ENCODE measurements at regions not wholly inside any gene's neighbourhood (a gene's known extent, or its start where the extent isn't known, plus 50 kb on each side); places are given as distances from the start of the nearest gene placed in this dataset.

- intact Hi-C loops (cut with DNase I; ENCODE audit: low total_unique reads), result no loop called here
- DNase-seq, result no peak
- Histone ChIP-seq H3K27ac (no peak overlapping the region), H3K27me3 (no peaks in the 10 kb centered on the region), H3K4me3 (no peak overlapping the region), H3K9me3 (no peaks in the 10 kb centered on the region), H3K4me1 (no peaks in the 10 kb centered on the region), H3K36me3 (ENCODE audit: low read depth, missing control alignments) (no peaks in the 10 kb centered on the region)
- no peak for TF ChIP-seq POLR2A (IDR thresholded peaks at IDR 0.05)
- no peak for TF ChIP-seq CTCF (IDR thresholded peaks at IDR 0.05)
- WGBS, 2 donors, result 41 to 56% methylated on average over 1 of the region's 1 CpG
These were observed 104.3 kb upstream of the MEIS2 start for GRCh38 chr15:37204692-37205091.

GRCh38 chr15:37206690-37207089 is 106.3 kb upstream of the MEIS2 start:
- no peak for DNase-seq
- WGBS, 2 donors, result 88 to 94% methylated on average over 2 of the region's 2 CpGs
- H3K27me3 ChIP-seq, result no peaks in the 10 kb centered on the region
- intact Hi-C loops (cut with DNase I; ENCODE audit: low total_unique reads), result no loop called here
- TF ChIP-seq CTCF (IDR thresholded peaks at IDR 0.05) (no peak), POLR2A (IDR thresholded peaks at IDR 0.05) (no peak)
- H3K4me3 ChIP-seq, result no peak overlapping the region
- H3K9me3 ChIP-seq, result no peaks in the 10 kb centered on the region
- no peaks in the 10 kb centered on the region for H3K36me3 ChIP-seq (ENCODE audit: low read depth, missing control alignments)
- H3K4me1 ChIP-seq, result no peaks in the 10 kb centered on the region
- no peak overlapping the region for H3K27ac ChIP-seq

- TF ChIP-seq CTCF (IDR thresholded peaks at IDR 0.05), result no peak
- TF ChIP-seq POLR2A (IDR thresholded peaks at IDR 0.05), result no peak
- intact Hi-C loops (cut with DNase I; ENCODE audit: low total_unique reads), result no loop called here
- Histone ChIP-seq H3K27ac (no peak overlapping the region), H3K36me3 (ENCODE audit: low read depth, missing control alignments) (no peaks in the 10 kb centered on the region), H3K27me3 (no peaks in the 10 kb centered on the region), H3K9me3 (no peaks in the 10 kb centered on the region), H3K4me3 (no peak overlapping the region), H3K4me1 (no peaks in the 10 kb centered on the region)
- no peak for DNase-seq
- WGBS, 2 donors, result 76 to 85% methylated on average over 3 of the region's 3 CpGs
These were observed 108.0 kb upstream of the MEIS2 start for GRCh38 chr15:37208146-37209040.

GRCh38 chr15:37209041-37209363 is 108.7 kb upstream of the MEIS2 start:
- H3K9me3 ChIP-seq, result no peaks in the 10 kb centered on the region
- no peaks in the 10 kb centered on the region for H3K27me3 ChIP-seq
- no peak overlapping the region for H3K27ac ChIP-seq
- H3K36me3 ChIP-seq (ENCODE audit: low read depth, missing control alignments), result no peaks in the 10 kb centered on the region
- no peaks in the 10 kb centered on the region for H3K4me1 ChIP-seq
- no peak for DNase-seq
- no peak overlapping the region for H3K4me3 ChIP-seq
- TF ChIP-seq CTCF (IDR thresholded peaks at IDR 0.05), result no peak
- no peak for TF ChIP-seq POLR2A (IDR thresholded peaks at IDR 0.05)
- intact Hi-C loops (cut with DNase I; ENCODE audit: low total_unique reads), result no loop called here
- WGBS, 2 donors, result 79 to 95% methylated on average over 1 of the region's 1 CpG

- Histone ChIP-seq H3K4me1 (no peaks in the 10 kb centered on the region), H3K9me3 (no peaks in the 10 kb centered on the region), H3K27me3 (no peaks in the 10 kb centered on the region), H3K36me3 (ENCODE audit: low read depth, missing control alignments) (no peaks in the 10 kb centered on the region), H3K27ac (no peak overlapping the region), H3K4me3 (no peak overlapping the region)
- 84 to 91% methylated on average over 1 of the region's 1 CpG for WGBS, 2 donors
- TF ChIP-seq CTCF (IDR thresholded peaks at IDR 0.05), result no peak
- no peak for TF ChIP-seq POLR2A (IDR thresholded peaks at IDR 0.05)
- intact Hi-C loops (cut with DNase I; ENCODE audit: low total_unique reads), result no loop called here
- DNase-seq, result no peak
These were observed 117.2 kb upstream of the MEIS2 start for GRCh38 chr15:37217567-37217966.

Measured in testis (tissue), 2 donors.